K562 (cell line): ENCODE measurements at regions not wholly inside any gene's neighbourhood (a gene's known extent, or its start where the extent isn't known, plus 50 kb on each side); places are given as distances from the start of the nearest gene placed in this dataset.
A peak's percentile ranks its signal among the peaks of the same experiment; 100 is the strongest.
"Not testable (repeated sequence)": the region's sequence is repeated elsewhere in the genome, so short reads cannot be mapped to it uniquely, and the experiment has no call there.

Experiments used
- ATAC-seq: fragments of 200-7000 bp; cut with Tn5 transposase; 3 replicates; pipeline ENCODE4 v1.9.1; 2020; ENCODE audit warnings: moderate library complexity
- BruUV-seq: library from RNA; stranded (reverse); fragments of 400-500 nt; replicated peaks from 2 replicates; lab custom pipeline; 2021; lab: Mats Ljungman, UMichigan
- CTCF ChIA-PET: fragments of 300-600 bp; formaldehyde crosslinking; extraction: SDS; loops from one replicate; lab custom pipeline; 2021; ENCODE audit warnings: low intra/inter-chr PET ratio; lab: Yijun Ruan, JAX
- POLR2A ChIA-PET: fragments of 300-600, 350-650 bp; sonication (Branson Sonifier 250); formaldehyde crosslinking; extraction: SDS; loops from one replicate; lab custom pipeline; 2021; ENCODE audit warnings: antibody characterized with exemption, inconsistent platforms; lab: Yijun Ruan, JAX
- DNase-seq, 4 experiments: peaks; one replicate each; pipeline versions ENCODE4 v3.0.0 to v3.0.0-alpha.2; 2011 to 2018; ENCODE audit warnings: low spot score in 3 of 4, mixed read lengths in 3 of 4; ENCODE audit errors: extremely low read depth in 1 of 4
- FAIRE-seq: peaks from 2 replicates; lab custom pipeline; 2011; peaks lifted over from hg19 to GRCh38; lab: Jason Lieb, UNC
- H2AFZ ChIP-seq: 2 replicates; pipeline ENCODE4 v1.6.0; 2011; ENCODE audit warnings: low read depth, low read length, control low read depth, inconsistent platforms
- H3K27ac ChIP-seq: fragments of 200-600 bp; 3 replicates; pipeline ENCODE4 v1.8.0; 2011; ENCODE audit warnings: low read depth, mild to moderate bottlenecking, control low read depth, inconsistent platforms, low read length, moderate library complexity, mixed read lengths; ENCODE audit errors: extremely low read depth
- H3K27me3 ChIP-seq, 2 experiments: fragments of 300-600 bp in 1 of 2; 2 replicates in 1 of 2; 3 replicates in 1 of 2; pipeline versions ENCODE4 v1.6.0 to v1.8.0; 2011; ENCODE audit warnings: inconsistent platforms in 2 of 2, low read length in 2 of 2, mild to moderate bottlenecking in 1 of 2, mixed read lengths in 1 of 2, moderate library complexity in 1 of 2; ENCODE audit not compliant: control insufficient read depth in 2 of 2, insufficient read depth in 2 of 2
- H3K36me3 ChIP-seq: fragments of 300-600 bp; 3 replicates; pipeline ENCODE4 v1.8.0; 2011; ENCODE audit warnings: mild to moderate bottlenecking, low read length, inconsistent platforms; ENCODE audit not compliant: control insufficient read depth, insufficient read depth
- H3K4me1 ChIP-seq, 2 experiments: fragments of 200-600 bp in 1 of 2; replicated peaks in 1 of 2; 2 replicates in 1 of 2; 3 replicates in 1 of 2; pipeline versions ENCODE4 v1.5.1 to v1.8.0; 2011; ENCODE audit warnings: inconsistent platforms in 2 of 2, low read length in 2 of 2, mild to moderate bottlenecking in 1 of 2, mixed read lengths in 1 of 2, moderate library complexity in 1 of 2; ENCODE audit not compliant: control insufficient read depth in 2 of 2, insufficient read depth in 2 of 2
- H3K4me2 ChIP-seq: 2 replicates; pipeline ENCODE4 v1.6.1; 2011; ENCODE audit warnings: low read length, control low read depth, inconsistent platforms, mixed read lengths; ENCODE audit not compliant: insufficient read depth
- H3K4me3 ChIP-seq: fragments of 200-600 bp; sonication (generic), shearing (Covaris generic); 2 replicates; pipeline ENCODE4 v1.5.1; 2016; ENCODE audit warnings: control low read depth, inconsistent platforms
- H3K79me2 ChIP-seq: fragments of 200-600 bp; 3 replicates; pipeline ENCODE4 v1.8.0; 2011; ENCODE audit warnings: low read length, inconsistent platforms; ENCODE audit not compliant: control insufficient read depth, insufficient read depth
- H3K9ac ChIP-seq, 2 experiments: 2 replicates each; pipeline versions ENCODE4 v1.6.0 to v1.6.1; 2011; ENCODE audit warnings: low read depth in 2 of 2, low read length in 2 of 2, control low read depth in 1 of 2, inconsistent platforms in 1 of 2, mild to moderate bottlenecking in 1 of 2, mixed read lengths in 1 of 2; ENCODE audit not compliant: insufficient read depth in 1 of 2
- H3K9me1 ChIP-seq: one replicate; pipeline ENCODE4 v1.6.0; 2011; ENCODE audit warnings: inconsistent platforms, mild to moderate bottlenecking, low read length, moderate library complexity; ENCODE audit not compliant: control insufficient read depth, insufficient read depth
- H3K9me3 ChIP-seq: replicated peaks from 2 replicates; pipeline ENCODE4 v1.5.1; 2011; ENCODE audit warnings: low read depth, low read length, inconsistent platforms; ENCODE audit not compliant: control insufficient read depth, insufficient read depth
- H4K20me1 ChIP-seq: replicated peaks from 2 replicates; pipeline ENCODE4 v1.6.1; 2011; ENCODE audit warnings: low read length, inconsistent platforms, mixed read lengths; ENCODE audit not compliant: control insufficient read depth, insufficient read depth
- FOSL1 ChIP-seq: fragments of 200-800 bp; sonication (Bioruptor generic); conservative IDR thresholded peaks from 2 replicates; pipeline ENCODE4 v1.6.1; 2016; ENCODE audit warnings: missing genetic modification characterization, missing compliant biosample characterization
- KAT7 ChIP-seq: sonication (generic); formaldehyde crosslinking; IDR thresholded peaks from 2 replicates; pipeline ENCODE4 v1.8.0; 2022; ENCODE audit warnings: missing genetic modification reagents, mild to moderate bottlenecking, borderline replicate concordance
- SOX6 ChIP-seq: fragments of 450-650 bp; IDR thresholded peaks from 2 replicates; pipeline ENCODE4 v1.6.1; 2014; ENCODE audit warnings: mild to moderate bottlenecking
- TFAM ChIP-seq: fragments of 250-450 bp; sonication (Bioruptor Pico); conservative IDR thresholded peaks from 2 replicates; pipeline ENCODE4 v1.5.0; 2021; ENCODE audit warnings: mild to moderate bottlenecking, moderate library complexity
- TOE1 ChIP-seq, 2 experiments: fragments of 450-650 bp in 1 of 2; sonication (generic) in 1 of 2; formaldehyde crosslinking in 1 of 2; IDR thresholded peaks; 2 replicates each; pipeline versions ENCODE4 v1.7.1 to v1.8.0; 2016 to 2022; ENCODE audit warnings: borderline replicate concordance in 2 of 2, mild to moderate bottlenecking in 2 of 2, antibody characterized with exemption in 1 of 2, inconsistent platforms in 1 of 2, low read depth in 1 of 2, missing genetic modification reagents in 1 of 2, moderate library complexity in 1 of 2
- ZNF146 ChIP-seq: IDR thresholded peaks from one replicate; pipeline ENCODE4 v1.6.1; 2018; ENCODE audit warnings: missing compliant biosample characterization; ENCODE audit not compliant: unreplicated experiment
- WGBS: fragments of 100-300 bp; shearing (Covaris generic); methylation state at CpG from one replicate; pipeline ENCODE4 v1.1.6; 2016; ENCODE audit warnings: low coverage, mixed read lengths; ENCODE audit not compliant: insufficient coverage; ENCODE audit errors: missing lambda C conversion rate; 5-methylcytosine and 5-hydroxymethylcytosine counted together
- in situ Hi-C: fragments of 300-500 bp; cut with MboI; formaldehyde crosslinking; loops from 4 replicates; pipeline ENCODE4 v1.15.0; 2018; ENCODE audit warnings: inconsistent platforms, mixed read lengths
- intact Hi-C: fragments of 100-400 bp; cut with micrococcal nuclease; formaldehyde crosslinking; loops from 2 replicates; pipeline ENCODE4 v1.14.2; 2022

- H3K27me3 ChIP-seq, DNase-seq, H3K79me2 ChIP-seq, intact Hi-C loops, FAIRE-seq, ATAC-seq, H2AFZ ChIP-seq, CTCF ChIA-PET, H3K4me1 ChIP-seq, POLR2A ChIA-PET, H4K20me1 ChIP-seq, H3K27ac ChIP-seq, H3K9me3 ChIP-seq, H3K9me1 ChIP-seq, in situ Hi-C loops, H3K4me3 ChIP-seq, H3K9ac ChIP-seq, H3K4me2 ChIP-seq, BruUV-seq, H3K36me3 ChIP-seq: not testable (repeated sequence)
- WGBS, result 0% methylated on average over 4 of the region's 4 CpGs
- TF ChIP-seq ZNF146 (CRISPR knock-in tag), result peak; percentile 51
These were observed 309.1 kb downstream of the MTX2 start for GRCh38 chr2:176578292-176578691.

DNA sequence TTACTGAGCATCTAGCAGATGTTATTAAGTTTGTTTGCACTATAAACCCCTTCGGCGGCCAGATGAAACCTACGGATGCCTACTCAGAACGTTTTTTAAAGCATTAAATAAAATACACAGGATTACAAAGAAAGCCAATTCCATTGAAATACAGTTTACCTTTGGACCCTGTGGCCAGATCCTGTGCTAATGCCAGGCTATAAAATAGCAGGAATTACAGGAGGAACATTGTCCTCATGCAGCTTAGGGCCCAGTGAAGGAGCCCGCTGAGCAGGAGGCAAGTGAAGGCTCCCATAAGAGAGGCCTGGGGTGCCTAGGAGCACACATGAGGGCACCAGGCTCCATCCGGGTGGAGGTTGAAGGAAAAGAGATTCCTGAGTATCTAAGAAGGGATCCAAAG lies 310.4 kb downstream of the MTX2 start:
- ATAC-seq (no peak), FAIRE-seq (no peak)
- in situ Hi-C loops, result no loop called here

More for the DNA sequence above, 310.4 kb downstream of the MTX2 start:
- Histone ChIP-seq H3K4me1 (no peaks in the 10 kb centered on the region), H3K36me3 (no peaks in the 10 kb centered on the region), H2AFZ (no peak overlapping the region), H3K9me1 (no peaks in the 10 kb centered on the region), H4K20me1 (no peaks in the 10 kb centered on the region), H3K79me2 (no peaks in the 10 kb centered on the region), H3K9ac (no peak overlapping the region), H3K9me3 (no peaks in the 10 kb centered on the region), H3K4me2 (no peak overlapping the region), H3K27ac (no peak overlapping the region), H3K27me3 (peaks cover 0 to 2% of the 10 kb centered on the region in 2 experiments; a peak in 1 of 5 replicates), H3K4me3 (no peak overlapping the region)
- intact Hi-C loops, result no loop called here
- no peak for DNase-seq
- ChIA-PET CTCF (no interaction called here), POLR2A (interaction anchor here (0.6 kb wide), 1 partner anchor 133 kb away, joined by 4 read pairs; no protein-coding TSS in a partner anchor)
- TF ChIP-seq TFAM (CRISPR knock-in tag), result no peak
- TF ChIP-seq FOSL1 (tag), result no peak
- TF ChIP-seq SOX6, result no peak
- no peak for TF ChIP-seq KAT7 (CRISPR knock-in tag)
- no peak for TF ChIP-seq TOE1 (IDR thresholded peaks at IDR 0.05; ENCODE audit: borderline replicate concordance)
- no peak for TF ChIP-seq TOE1 (CRISPR knock-in tag; IDR thresholded peaks at IDR 0.05; ENCODE audit: borderline replicate concordance, low read depth)
- no TSS peak for BruUV-seq
- WGBS, result 0% methylated on average over 6 of the region's 6 CpGs
